Fibroblast of skin of right quadriceps (primary cell): ENCODE measurements at regions not wholly inside any gene's neighbourhood (a gene's known extent, or its start where the extent isn't known, plus 50 kb on each side); places are given as distances from the start of the nearest gene placed in this dataset.

ENCODE experiments used
- DNase-seq: peaks from one replicate; pipeline ENCODE4 v3.0.0-alpha.2; 2013

DNA sequence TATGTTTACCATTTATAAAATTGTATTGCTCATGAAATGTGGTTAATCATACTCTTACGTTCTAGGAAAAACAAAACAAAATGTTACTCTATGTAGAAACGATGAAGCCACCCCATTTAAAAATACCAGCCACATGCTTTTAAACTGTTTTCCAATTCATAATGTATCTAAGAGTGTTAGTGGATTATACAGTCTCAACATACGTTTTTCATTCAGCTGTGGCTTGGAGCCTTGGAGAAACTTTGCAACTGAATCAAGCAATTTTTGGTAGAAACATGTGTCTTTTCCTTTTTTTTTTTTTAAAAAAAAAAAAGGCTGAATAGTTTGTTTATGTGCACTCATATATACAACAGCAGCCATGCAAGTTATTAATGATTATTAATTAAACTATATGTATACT lies 378.0 kb upstream of the SEMA3D start:
- peak; percentile 24 for DNase-seq

DNA sequence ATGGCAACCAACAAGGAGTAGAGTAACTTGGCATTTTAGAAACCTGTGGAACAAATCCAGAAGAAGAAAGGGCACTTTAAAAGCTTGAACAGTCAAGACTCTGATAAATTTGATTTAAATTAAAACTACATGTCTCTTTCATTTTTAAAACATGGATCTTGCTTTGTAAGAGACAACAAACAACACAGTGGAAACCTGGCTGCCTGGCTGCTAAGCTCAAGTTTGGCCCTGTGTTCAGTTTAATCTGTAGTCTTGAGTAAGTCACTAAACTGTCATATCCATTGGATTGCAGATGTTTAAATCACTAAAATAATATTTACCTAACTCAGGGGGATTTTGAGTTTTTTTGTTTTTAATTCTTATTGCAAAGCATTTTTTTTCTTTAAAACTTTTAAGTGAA lies 374.9 kb upstream of the SEMA3D start:
- DNase-seq, result no peak

DNA sequence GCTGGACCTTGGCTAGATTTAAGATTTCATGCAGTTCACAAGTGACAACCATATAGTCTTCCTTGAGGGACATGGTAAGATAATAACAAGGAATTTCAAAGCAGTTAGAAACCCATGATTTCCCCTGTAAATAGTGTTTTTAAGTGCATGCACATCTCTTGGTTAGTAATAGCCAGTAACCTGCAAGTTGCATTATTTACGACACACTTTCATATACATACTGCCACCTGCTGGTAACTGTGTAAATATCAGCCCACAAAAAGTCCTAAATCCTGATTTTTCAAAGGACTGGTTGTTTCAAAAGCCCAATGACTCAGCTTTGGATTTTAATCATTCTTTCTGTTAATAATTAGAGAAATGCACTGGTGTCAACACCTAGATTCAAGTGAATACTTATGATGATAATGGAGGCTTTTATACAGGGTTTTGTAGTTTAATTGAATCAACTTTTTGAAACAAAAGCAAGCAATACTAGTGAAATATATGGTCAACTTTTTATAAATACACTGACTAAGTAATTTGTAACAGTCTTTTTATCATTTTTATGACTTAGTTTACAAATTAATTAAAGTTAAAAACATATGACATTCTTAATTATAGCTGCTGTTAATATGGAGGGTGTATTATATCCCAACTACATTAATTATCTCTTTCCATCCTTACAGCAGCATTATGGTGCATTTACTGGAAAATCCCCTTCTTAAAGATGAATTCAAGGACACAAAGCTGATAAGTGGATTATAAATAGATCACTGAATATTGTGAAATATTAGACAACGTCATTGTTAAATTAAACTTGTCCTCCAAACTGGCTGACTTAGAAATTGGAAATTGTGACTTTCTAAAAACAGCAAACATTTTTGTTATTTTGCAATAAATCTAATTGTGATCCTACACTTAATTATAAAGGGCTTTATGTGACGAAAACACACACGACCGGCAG lies 367.7 kb upstream of the SEMA3D start:
- peak; percentile 85 for DNase-seq

DNA sequence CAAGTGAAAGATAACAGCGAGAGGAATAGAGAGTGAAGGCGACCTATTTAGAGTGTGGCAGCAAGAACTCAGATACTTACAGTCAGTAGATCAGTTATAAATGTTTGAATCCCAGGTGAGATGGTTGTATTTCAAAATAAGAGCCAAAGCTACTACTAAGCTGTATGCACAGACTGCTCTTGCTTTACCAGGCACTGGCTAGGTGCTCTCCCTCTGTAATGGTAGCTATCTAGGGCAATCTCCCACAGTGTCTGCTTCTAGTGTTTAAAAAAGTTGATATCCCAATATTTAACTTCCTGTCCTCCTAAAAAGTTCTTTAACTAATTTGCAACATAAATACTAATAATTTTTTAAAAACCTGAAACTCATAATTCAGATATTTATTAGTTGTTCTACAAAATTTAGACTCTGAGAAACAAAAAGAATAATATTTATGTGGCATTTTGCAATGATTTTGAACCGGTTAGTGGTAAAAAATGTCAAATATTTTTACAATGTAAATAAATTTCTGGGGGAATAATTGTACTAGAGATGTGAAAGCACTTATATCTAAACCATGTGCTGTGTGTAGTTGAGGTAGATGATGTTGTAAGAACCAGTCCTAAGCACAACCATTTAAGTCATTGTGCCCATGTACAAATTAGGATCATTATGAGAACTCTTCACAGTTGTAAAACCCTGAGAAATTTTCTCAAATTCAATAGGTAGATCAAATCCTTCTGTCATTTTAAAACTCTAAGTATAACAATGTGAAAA lies 349.3 kb upstream of the SEMA3D start:
- no peak for DNase-seq

DNA sequence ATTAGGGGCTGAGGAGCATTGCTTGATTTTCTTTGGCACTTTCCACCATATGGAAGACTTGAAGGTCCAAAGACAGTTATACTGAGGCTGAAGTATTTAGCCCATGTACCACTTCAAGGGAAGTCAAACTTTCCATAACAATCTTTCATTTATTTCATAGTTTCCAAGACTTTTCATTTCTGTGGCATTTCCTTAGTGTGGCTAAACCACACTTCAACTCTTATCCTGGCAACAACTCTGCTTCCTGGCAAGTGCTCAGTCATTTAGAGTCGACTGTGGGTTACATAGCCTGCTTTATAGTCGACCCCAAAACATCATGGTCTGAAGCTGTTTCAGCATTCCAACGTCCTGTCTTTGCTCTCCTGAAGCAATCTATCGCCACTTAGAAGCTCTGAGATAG lies 343.0 kb upstream of the SEMA3D start:
- DNase-seq, result peak; percentile 95

DNA sequence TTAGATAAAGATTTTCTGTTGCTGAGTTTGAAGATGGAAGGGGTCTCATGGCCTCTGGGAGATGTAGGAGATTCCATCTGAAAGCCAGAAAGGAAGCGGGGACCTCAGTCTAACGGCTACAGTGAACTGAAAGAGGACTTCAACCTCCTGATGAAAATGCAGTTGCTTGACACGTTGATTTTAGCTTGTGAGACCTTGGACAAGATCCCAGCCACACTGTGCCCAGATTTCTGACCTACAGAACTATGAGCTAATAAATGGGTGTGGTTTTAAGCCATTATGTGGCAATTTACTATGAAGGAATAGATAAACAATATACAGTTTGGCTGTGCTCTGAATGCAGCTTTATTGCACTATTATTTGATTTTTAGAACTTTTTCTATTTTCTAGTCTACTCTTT lies 342.3 kb upstream of the SEMA3D start:
- DNase-seq, result no peak

DNA sequence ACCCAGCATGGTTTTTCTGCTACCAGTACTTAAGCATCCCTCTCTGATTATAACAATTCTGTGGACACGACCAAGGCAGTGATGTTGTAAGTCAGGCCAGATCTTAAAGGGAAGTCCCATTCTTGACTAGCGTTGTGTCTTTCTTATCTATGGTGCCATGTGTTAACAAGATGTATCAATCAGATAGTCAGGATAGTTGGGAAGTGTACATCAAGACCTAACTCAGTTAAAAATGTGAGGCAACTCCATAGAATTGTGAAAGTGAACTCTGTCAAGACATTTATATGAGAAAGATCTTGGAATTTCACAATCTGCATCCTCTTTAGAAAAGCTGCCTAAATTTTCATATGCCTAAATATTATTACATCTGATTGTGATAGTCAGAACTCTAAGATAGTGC lies 341.7 kb upstream of the SEMA3D start:
- DNase-seq, result peak; percentile 43

DNA sequence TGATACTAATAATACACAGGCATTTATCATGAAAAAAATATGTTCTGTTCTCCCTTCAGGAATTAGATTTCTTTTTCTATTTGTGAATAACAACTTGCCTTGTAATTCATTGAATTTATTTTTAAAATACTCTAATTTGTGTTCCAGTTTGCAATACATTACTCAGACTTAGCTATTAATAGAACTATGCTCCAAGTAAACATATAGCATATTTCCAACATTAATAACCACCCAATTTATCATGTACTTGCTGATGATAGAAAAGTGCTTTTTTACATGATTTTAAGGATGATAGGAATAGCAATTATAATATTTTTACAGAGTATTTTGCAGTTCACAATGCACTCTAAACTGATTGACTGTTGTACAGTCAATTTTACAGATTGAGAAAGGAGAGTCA lies 338.8 kb upstream of the SEMA3D start:
- peak; percentile 62 for DNase-seq

DNA sequence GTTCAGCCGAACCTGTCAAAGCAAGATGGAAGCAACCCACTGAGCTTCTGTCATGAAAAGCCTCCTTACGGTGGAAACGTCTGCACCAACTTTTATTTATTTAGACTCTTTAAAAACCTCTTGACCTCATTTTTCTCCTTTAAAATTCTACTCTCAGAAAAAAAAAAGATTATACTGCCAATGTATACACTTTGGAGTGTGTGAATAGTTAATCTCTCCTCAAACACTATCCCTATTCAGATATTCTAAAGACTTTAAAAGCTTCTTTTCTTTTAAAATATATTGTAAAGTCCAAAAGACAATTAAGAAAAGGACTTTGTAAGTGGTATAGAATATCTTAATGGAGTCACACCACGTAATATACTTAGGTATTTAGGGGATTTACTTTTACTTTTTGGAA lies 335.2 kb upstream of the SEMA3D start:
- no peak for DNase-seq

DNA sequence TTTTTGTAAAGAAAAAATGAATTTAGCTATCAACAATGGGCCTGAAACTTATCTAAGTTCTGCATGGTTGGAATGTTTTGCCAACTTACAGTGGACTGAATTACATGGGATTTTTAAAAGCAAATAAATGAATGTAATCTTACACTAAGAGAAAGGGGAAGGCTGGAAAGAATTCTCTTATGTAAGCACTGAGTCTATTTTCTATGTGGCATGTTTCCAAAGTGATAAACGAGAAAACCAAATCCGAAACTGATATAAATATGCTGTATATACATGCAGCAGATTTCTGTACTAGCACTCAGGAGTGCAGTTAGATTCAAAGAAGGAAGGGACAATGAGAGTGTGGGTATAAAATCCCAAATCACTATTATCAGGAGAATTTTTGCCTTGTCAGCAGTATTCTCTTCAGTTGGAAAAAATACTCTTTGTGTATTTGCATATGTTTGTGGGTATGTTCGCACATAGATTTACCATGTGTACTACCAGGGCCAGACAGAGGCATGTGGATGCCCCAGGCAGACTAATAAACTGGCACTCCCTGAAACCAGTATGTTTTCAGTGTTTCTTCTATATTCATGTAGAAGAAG lies 334.3 kb upstream of the SEMA3D start:
- peak; percentile 42 for DNase-seq

DNA sequence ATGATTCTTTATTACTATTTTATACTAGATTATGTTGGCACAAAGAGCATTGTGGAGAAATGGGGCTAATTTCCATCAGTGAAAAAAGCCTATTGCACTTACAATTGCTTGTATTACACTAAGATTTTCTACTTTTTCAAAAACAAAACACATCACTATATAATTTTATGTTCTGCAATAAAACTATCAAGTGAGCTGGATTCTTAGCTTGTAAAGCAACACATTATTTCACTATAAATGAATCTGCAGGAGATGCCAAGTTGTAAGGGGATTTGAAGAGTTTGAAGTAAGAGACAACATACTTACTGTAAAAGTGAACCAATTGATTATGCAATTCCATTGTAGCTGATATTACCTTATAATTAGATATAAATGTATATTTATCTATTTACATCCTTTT lies 333.3 kb upstream of the SEMA3D start:
- peak; percentile 35 for DNase-seq

DNA sequence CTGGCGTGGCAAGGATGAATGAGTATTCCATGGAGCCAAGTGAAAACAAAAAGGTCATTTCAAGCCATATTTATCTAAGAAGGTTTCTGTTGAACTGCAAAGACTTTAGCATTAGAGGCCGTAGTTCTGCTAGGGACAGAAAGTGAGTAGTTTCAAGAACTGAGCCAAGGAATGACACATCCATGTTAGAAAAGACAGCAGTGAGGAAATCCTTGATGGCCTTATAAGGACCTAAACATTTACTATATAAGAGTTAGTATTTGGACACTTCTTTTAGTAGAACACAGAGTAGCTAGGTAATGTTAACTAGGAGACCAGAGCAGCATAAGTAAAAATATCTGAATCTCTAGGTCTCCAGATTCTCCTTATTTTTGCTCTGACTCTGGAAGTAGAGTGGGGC lies 329.8 kb upstream of the SEMA3D start:
- peak; percentile 47 for DNase-seq

DNA sequence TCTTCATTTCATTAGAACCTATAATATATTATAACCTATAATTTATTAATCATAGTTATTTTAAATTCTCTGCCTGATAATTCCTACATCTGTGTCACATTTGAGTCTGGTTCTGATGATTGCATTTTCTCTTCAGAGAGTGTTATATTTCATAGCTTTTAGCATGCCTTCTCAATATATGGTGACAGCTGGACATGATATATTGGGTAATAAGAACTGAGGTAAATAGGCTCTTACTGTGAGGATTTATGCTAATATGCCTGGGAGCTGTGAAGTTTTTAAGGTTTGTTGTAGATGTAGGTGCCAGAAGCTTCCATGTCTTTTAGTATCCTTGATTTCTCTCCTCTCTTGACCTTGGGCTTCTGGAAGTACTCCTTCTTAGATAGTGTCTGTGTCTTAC lies 325.9 kb upstream of the SEMA3D start:
- peak; percentile 73 for DNase-seq

DNA sequence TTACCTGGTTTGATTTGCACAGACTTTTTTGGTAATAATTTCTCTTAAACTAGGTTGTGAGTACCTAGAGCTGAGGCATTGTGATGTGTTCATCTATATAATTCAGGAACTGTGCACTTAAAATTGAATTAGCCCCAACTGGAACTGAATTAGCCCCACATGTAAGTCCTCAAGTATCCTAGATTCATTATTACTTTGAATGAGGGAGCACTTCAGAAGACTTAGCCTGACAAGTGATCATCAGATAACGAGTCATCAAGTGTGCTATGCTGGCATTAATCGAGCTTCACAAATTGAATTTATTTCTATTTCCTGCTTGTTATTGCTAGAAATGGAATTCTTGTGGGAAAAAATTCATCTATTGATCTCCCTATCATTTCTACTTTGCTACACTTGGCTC lies 323.4 kb upstream of the SEMA3D start:
- no peak for DNase-seq

DNA sequence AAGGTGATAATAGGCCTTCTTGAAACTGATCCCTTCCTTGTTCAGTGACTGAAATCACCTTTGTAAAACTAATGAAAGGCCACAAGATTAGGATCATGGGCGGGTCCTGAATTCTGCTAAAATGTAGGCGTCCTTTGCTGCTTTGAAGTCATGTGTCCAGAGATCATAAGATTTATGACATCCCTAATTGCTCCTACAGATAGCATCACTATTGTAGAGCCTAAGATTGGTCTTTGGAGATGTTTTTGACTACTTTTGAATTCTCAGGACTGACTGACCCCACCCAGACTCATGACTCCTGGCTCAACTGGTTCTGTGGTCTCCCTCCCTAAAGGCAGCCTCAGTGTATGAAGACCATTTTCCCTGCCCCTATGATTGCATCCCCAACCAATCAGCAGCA lies 322.6 kb upstream of the SEMA3D start:
- no peak for DNase-seq

DNA sequence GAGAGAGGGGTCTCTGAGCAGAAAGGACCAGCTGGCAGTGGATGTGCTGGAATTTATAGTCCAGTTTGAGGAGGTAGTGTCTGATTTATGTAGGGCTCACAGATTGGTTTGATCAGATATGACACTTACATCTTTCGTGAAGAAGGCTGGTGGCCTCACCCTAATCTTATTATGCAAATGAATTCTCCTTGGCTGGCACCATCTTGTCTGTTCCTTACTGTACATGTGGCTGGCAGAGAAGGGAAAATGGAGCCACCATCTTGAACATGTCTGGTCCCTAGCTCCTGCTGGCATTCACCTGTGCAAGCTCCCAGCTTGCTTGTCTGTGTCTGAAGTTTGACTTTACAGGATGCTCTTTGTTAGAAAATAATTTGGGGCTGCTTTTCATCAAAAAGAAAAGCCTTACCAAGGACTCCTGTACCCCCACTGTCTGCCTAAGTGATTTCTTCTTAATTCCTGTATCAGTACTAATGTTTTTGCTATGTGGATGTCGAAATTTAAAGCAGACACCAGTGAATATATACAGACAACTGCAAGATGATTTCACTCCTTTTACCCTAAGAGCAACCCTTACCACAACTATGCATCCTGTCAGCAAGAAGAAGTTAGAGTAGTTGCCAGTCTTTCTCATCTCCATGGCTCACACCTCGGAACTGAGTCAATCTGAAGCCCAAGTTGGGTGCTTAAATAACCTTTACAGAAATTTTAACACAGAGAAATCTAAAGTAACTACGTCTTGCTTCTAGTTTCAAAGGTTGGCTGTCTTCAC lies 322.0 kb upstream of the SEMA3D start:
- peak; percentile 97 for DNase-seq

DNA sequence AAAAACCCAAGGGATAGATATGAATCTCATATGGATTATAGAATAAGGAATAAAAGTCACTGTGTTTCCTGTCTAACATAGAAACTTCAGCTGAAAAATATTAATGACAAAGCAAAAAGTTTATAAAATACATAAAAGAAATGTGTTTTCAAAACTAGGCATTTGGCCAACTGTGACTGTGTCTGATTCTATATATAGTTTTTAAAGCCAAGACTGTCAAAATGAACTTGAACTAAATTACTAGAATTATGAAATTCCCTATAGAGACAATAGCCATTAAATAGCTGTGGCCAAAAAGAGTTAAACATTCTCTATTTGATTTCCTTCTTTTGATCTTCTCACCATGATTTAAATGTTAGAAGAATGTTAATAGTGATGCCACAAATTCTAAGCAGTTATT lies 311.2 kb upstream of the SEMA3D start:
- peak; percentile 66 for DNase-seq

DNA sequence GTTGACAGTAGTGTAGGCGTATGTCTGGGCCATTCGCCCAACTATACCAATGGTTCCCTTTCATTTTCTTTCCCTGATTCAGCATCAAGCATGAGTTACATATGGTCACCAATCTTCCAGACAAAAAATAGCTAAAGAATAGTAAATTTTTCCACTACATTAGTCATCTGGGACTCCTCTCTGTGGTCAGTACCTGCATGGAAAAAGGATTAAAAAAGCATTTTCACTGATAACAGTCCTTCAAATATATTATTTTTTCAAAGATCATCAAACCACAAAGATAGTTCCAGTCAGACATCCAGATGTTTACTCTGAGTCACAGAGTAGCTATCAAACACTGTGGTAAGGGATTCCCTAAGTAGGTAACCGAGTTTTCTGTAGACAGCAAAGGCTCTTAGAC lies 302.6 kb upstream of the SEMA3D start:
- peak; percentile 98 for DNase-seq

DNA sequence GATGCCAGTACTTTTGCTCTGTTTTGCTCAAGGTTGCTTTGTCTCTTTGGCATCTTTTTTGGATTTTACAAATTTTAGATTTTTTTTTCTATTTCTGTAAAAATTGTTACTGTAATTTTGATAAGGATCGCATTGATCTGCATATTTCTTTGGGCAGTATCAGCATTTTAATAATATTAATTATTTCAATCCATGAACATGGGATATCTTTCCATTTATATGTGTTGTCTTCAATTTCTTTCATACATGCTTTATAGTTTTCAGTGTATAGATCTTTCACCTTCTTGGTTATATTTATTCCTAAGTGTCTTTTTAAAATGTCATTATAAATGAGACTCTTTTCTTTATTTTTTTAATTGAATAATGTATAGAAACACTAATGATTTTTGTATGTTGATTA lies 301.6 kb upstream of the SEMA3D start:
- DNase-seq, result no peak

DNA sequence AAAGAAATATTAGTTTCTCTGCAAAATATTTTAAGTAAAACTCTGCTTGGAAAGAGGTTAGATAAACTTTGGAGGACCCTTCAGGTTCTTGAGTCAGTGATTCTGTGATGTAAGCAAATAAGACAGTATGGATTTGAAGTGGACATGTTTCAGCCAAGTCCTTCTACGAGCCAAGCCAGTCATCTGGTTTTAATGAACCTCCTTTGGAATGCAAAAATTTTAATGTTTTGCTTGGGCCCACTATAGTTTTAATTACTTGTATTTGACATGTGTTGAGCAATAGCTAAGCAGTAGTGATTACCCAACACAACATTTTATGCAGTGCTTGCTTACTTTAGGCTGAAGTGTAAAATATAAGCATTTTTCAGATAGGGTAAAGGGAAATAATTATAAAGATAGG lies 296.3 kb upstream of the SEMA3D start:
- DNase-seq, result peak; percentile 96

DNA sequence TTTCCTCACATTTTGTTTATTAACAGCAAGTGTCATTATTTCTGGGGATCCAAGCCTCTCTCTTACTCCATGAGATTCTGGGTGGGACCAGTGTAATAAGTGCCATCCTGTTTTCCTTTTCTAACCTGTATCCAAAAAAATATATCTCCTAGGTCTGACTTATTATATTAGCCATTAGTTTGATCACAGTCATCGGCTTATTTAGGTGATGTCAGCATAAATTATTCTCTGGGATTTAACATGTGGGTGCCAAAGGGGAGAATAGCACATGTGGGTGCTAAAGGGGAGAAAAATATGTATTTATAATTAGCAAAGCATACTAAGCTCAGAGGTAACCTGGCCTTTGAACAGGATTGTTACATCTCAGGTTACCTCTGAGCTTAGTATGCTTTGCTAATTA lies 293.8 kb upstream of the SEMA3D start:
- no peak for DNase-seq

DNA sequence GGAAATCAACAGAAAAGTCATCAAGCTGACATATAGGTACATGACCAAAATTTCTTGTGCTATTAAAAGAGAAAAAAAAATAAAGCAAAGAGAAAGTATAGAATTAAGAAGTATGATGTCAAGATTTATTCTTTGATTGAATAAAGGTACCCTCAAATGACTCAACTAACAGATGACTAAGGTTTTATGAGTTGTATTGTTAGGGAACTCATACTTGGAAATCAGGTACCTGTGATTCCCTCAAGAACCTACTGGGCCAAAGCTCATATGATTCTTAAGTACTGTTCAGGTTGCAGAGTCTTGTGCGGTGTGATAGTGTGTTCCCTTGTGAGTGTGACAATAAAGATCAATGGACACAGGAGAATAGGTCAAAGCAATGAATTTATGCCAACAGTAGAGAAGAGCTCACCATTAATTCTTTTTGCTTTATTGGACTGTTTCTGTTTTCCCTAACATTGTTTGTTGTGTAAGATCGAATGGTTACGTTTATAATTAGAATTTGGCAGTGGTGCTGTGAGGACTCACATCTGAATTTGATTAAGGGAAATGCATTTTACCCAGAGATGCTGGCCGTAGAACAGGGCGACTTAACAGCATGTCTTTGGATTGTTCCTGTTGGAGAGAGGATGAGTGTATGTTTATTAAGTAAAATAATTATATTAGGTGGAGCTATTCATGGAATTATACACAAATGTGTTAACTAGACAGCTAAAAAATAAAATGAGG lies 293.2 kb upstream of the SEMA3D start:
- peak; percentile 90 for DNase-seq
